CD14-positive monocyte (primary cell): ENCODE measurements at regions not wholly inside any gene's neighbourhood (a gene's known extent, or its start where the extent isn't known, plus 50 kb on each side); places are given as distances from the start of the nearest gene placed in this dataset.

ENCODE experiments used
- DNase-seq, 3 donors: peaks; one replicate each; pipeline ENCODE4 v3.0.0-alpha.2; 2011 to 2022
- H2AFZ ChIP-seq: 2 replicates; pipeline ENCODE4 v1.6.0; 2012; ENCODE audit warnings: mild to moderate bottlenecking, low read depth, low read length, inconsistent platforms; ENCODE audit not compliant: insufficient read depth, poor library complexity, severe bottlenecking
- H3K27ac ChIP-seq, 2 donors: 1 replicate in 1 of 2; 2 replicates in 1 of 2; pipeline ENCODE4 v1.5.1; 2012 to 2013; ENCODE audit warnings: low read length in 2 of 2, control low read depth in 1 of 2, inconsistent platforms in 1 of 2, low read depth in 1 of 2, mild to moderate bottlenecking in 1 of 2
- H3K27me3 ChIP-seq, 2 donors: one replicate each; pipeline versions ENCODE4 v1.6.0 to v1.6.1; 2011 to 2013; ENCODE audit warnings: low read length in 2 of 2; ENCODE audit not compliant: control insufficient read depth in 2 of 2, insufficient read depth in 2 of 2
- H3K36me3 ChIP-seq, 2 donors: replicated peaks in 1 of 2; 1 replicate in 1 of 2; 2 replicates in 1 of 2; pipeline versions ENCODE4 v1.5.1 to v1.6.1; 2012 to 2013; ENCODE audit warnings: low read length in 2 of 2, control low read depth in 1 of 2, inconsistent platforms in 1 of 2, mild to moderate bottlenecking in 1 of 2; ENCODE audit not compliant: insufficient read depth in 2 of 2, control insufficient read depth in 1 of 2
- H3K4me1 ChIP-seq, 2 donors: 1 replicate in 1 of 2; 2 replicates in 1 of 2; pipeline versions ENCODE4 v1.5.1 to v1.6.1; 2012 to 2013; ENCODE audit warnings: low read length in 2 of 2, control low read depth in 1 of 2, inconsistent platforms in 1 of 2, mild to moderate bottlenecking in 1 of 2, moderate library complexity in 1 of 2; ENCODE audit not compliant: insufficient read depth in 2 of 2, control insufficient read depth in 1 of 2
- H3K4me2 ChIP-seq: replicated peaks from 2 replicates; pipeline ENCODE3; 2012; ENCODE audit warnings: low read length, moderate library complexity, mild to moderate bottlenecking; ENCODE audit not compliant: poor library complexity, severe bottlenecking; ENCODE audit errors: extremely low read depth
- H3K4me3 ChIP-seq, 3 experiments: fragments of 200-600 bp in 1 of 3; sonication (generic) in 1 of 3; replicated peaks in 1 of 3; 1 replicate in 2 of 3; 2 replicates in 1 of 3; pipeline ENCODE4 v1.5.1; 2011 to 2013; ENCODE audit warnings: low read length in 3 of 3, mild to moderate bottlenecking in 3 of 3, control low read depth in 2 of 3, low read depth in 2 of 3, inconsistent platforms in 1 of 3, moderate library complexity in 1 of 3
- H3K79me2 ChIP-seq: 2 replicates; pipeline ENCODE4 v1.6.0; 2012; ENCODE audit warnings: mild to moderate bottlenecking, control low read depth, inconsistent platforms, low read length, moderate library complexity; ENCODE audit not compliant: insufficient read depth
- H3K9ac ChIP-seq: 2 replicates; pipeline ENCODE4 v1.6.0; 2017; ENCODE audit warnings: low read length, mild to moderate bottlenecking; ENCODE audit not compliant: insufficient read depth, poor library complexity, severe bottlenecking
- H3K9me3 ChIP-seq, 2 donors: replicated peaks in 1 of 2; 1 replicate in 1 of 2; 2 replicates in 1 of 2; pipeline versions ENCODE4 v1.5.1 to v1.6.1; 2012 to 2013; ENCODE audit warnings: low read length in 2 of 2, control low read depth in 1 of 2; ENCODE audit not compliant: control insufficient read depth in 1 of 2, insufficient read depth in 1 of 2
- H4K20me1 ChIP-seq: 2 replicates; pipeline ENCODE4 v1.6.0; 2012; ENCODE audit warnings: mild to moderate bottlenecking, low read length, control low read depth, moderate library complexity; ENCODE audit not compliant: insufficient read depth
- H3K27ac Mint-ChIP-seq, 7 donors: one replicate each; pipeline ENCODE4 v1.8.0; 2020; ENCODE audit warnings: mild to moderate bottlenecking in 7 of 7, mixed read lengths in 7 of 7, moderate library complexity in 6 of 7, inconsistent platforms in 2 of 7
- H3K27me3 Mint-ChIP-seq, 3 donors: one replicate each; pipeline ENCODE4 v1.8.0; 2021 to 2022; ENCODE audit warnings: low read depth in 3 of 3, mild to moderate bottlenecking in 3 of 3, mixed read lengths in 3 of 3, moderate library complexity in 3 of 3, inconsistent platforms in 1 of 3
- H3K36me3 Mint-ChIP-seq, 2 donors: one replicate each; pipeline ENCODE4 v1.8.0; 2020; ENCODE audit warnings: mixed read lengths in 2 of 2, inconsistent platforms in 1 of 2, mild to moderate bottlenecking in 1 of 2
- H3K4me1 Mint-ChIP-seq: one replicate; pipeline ENCODE4 v1.8.0; 2020; ENCODE audit warnings: mild to moderate bottlenecking, mixed read lengths
- H3K4me3 Mint-ChIP-seq, 2 donors: one replicate each; pipeline ENCODE4 v1.8.0; 2020; ENCODE audit warnings: mild to moderate bottlenecking in 2 of 2, mixed read lengths in 2 of 2, moderate library complexity in 1 of 2
- H3K9me3 Mint-ChIP-seq, 7 donors: one replicate each; pipeline ENCODE4 v1.8.0; 2020 to 2022; ENCODE audit warnings: mixed read lengths in 7 of 7, mild to moderate bottlenecking in 6 of 7, moderate library complexity in 6 of 7, inconsistent platforms in 2 of 7
- WGBS: methylation state at CpG from one replicate; pipeline ENCODE4 v1.1.5; 2013; ENCODE audit warnings: missing lambda C conversion rate; ENCODE audit not compliant: insufficient coverage; 5-methylcytosine and 5-hydroxymethylcytosine counted together
- intact Hi-C, 2 donors: fragments of 100-400 bp; cut with micrococcal nuclease; formaldehyde crosslinking; loops; one replicate each; pipeline versions ENCODE4 v1.15.0 to v1.15.1; 2023
- TF ChIP-seq, protein P1 (sequence below): fragments of 200-600 bp; IDR thresholded peaks from one replicate; pipeline ENCODE4 v1.8.0; 2022; ENCODE audit warnings: antibody characterized with exemption, mild to moderate bottlenecking

DNA sequence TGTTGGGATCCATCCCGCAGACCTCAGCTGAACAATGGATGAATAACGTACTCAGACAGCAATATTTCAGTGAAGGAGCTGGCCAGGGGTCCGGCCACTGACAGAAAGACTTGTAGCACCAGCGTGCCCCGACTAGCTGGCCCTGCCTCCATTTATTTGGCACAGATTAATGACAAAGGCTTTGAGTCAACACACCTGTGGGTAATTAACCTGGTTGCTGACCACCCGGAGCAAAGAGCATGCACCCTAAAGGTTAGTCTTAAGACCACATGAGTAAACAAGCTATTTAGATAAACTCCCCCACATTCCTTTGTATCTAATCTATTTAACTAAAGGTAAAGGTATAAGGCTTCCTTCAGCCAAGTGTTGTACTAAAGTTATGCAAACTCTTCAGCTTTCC, 868.6 kb downstream of the LRFN5 start:
- Histone ChIP-seq H3K27me3 (no peaks in the 10 kb centered on the region), H3K9ac (no peak overlapping the region), H3K4me2 (no peak overlapping the region), H2AFZ (no peak overlapping the region), H3K79me2 (no peaks in the 10 kb centered on the region), H3K36me3 (no peaks in the 10 kb centered on the region), H3K4me1 (no peaks in the 10 kb centered on the region), H4K20me1 (no peaks in the 10 kb centered on the region), H3K9me3 (no peaks in the 10 kb centered on the region), H3K4me3 (no peak overlapping the region), H3K27ac (no peak overlapping the region)
- WGBS = 98% methylated on average over 5 of the region's 6 CpGs
- no peaks in the 10 kb centered on the region for H3K4me1 Mint-ChIP-seq
- H3K4me3 Mint-ChIP-seq = no peak overlapping the region
- no peaks in the 10 kb centered on the region for H3K27me3 Mint-ChIP-seq
- TF ChIP-seq, protein P1, sequence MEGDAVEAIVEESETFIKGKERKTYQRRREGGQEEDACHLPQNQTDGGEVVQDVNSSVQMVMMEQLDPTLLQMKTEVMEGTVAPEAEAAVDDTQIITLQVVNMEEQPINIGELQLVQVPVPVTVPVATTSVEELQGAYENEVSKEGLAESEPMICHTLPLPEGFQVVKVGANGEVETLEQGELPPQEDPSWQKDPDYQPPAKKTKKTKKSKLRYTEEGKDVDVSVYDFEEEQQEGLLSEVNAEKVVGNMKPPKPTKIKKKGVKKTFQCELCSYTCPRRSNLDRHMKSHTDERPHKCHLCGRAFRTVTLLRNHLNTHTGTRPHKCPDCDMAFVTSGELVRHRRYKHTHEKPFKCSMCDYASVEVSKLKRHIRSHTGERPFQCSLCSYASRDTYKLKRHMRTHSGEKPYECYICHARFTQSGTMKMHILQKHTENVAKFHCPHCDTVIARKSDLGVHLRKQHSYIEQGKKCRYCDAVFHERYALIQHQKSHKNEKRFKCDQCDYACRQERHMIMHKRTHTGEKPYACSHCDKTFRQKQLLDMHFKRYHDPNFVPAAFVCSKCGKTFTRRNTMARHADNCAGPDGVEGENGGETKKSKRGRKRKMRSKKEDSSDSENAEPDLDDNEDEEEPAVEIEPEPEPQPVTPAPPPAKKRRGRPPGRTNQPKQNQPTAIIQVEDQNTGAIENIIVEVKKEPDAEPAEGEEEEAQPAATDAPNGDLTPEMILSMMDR = no peak
- intact Hi-C loops = no loop called here
- no peak for DNase-seq
- no peak overlapping the region for H3K27ac Mint-ChIP-seq
- H3K9me3 Mint-ChIP-seq = peaks cover 0 to 6% (median 3%) of the 10 kb centered on the region in 7 donors
- H3K36me3 Mint-ChIP-seq = no peaks in the 10 kb centered on the region

DNA sequence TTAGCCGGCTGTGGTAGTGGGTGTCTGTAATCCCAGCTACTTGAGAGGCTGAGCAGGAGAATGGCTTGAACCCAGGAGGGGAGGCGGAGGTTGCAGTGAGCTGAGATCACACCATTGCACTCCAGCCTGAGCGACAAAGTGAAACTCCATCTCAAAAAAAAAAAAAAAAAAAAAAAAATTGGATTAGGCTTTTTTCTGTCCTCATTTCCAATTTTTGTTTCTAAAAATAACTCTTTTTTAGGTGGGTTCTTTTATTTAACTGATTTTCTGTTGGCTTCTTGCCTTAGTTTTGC, 863.7 kb downstream of the LRFN5 start:
- H3K36me3 Mint-ChIP-seq = no peaks in the 10 kb centered on the region
- Histone ChIP-seq H3K9me3 (no peaks in the 10 kb centered on the region), H3K4me3 (no peak overlapping the region), H3K4me2 (no peak overlapping the region), H3K4me1 (no peaks in the 10 kb centered on the region), H2AFZ (no peak overlapping the region), H3K36me3 (no peaks in the 10 kb centered on the region), H3K9ac (no peak overlapping the region), H4K20me1 (no peaks in the 10 kb centered on the region), H3K27me3 (no peaks in the 10 kb centered on the region), H3K79me2 (no peaks in the 10 kb centered on the region), H3K27ac (no peak overlapping the region)
- intact Hi-C loops = no loop called here
- TF ChIP-seq, protein P1 = no peak
- DNase-seq = no peak
- no peak overlapping the region for H3K4me3 Mint-ChIP-seq
- no peaks in the 10 kb centered on the region for H3K27me3 Mint-ChIP-seq
- no peaks in the 10 kb centered on the region for H3K4me1 Mint-ChIP-seq
- no peak overlapping the region for H3K27ac Mint-ChIP-seq
- no CpG with 5 or more reads among the region's 3 CpGs for WGBS
- peaks cover 0 to 10% (median 4%) of the 10 kb centered on the region in 7 donors for H3K9me3 Mint-ChIP-seq
